ENCODE measurements at regions not wholly inside any gene's neighbourhood (a gene's known extent, or its start where the extent isn't known, plus 50 kb on each side); places are given as distances from the start of the nearest gene placed in this dataset.
"Not testable (repeated sequence)": the region's sequence is repeated elsewhere in the genome, so short reads cannot be mapped to it uniquely, and the experiment has no call there.

- Histone ChIP-seq H3K27ac (ENCODE audit: low read length) (no peak overlapping the region), H3K27me3 (ENCODE audit: low read depth, low read length) (peaks cover 36% of the 10 kb centered on the region), H2AFZ (ENCODE audit: low read depth, low read length) (no peak overlapping the region), H3K9me3 (ENCODE audit: insufficient read depth, low read length) (no peaks in the 10 kb centered on the region), H4K20me1 (ENCODE audit: insufficient read depth, low read length) (no peaks in the 10 kb centered on the region), H3K79me2 (ENCODE audit: low read length) (no peaks in the 10 kb centered on the region), H3K36me3 (replicated peaks; ENCODE audit: low read depth, low read length) (no peaks in the 10 kb centered on the region), H3K9ac (ENCODE audit: low read length) (no peak overlapping the region), H3K4me1 (ENCODE audit: low read length) (no peaks in the 10 kb centered on the region), H3K4me3 (ENCODE audit: low read length) (no peak overlapping the region), H3K4me2 (ENCODE audit: low read length) (no peak overlapping the region)
- no peak for TF ChIP-seq CTCF (IDR thresholded peaks at IDR 0.05; ENCODE audit: low read depth, low read length)
- TF ChIP-seq EZH2phosphoT487 (IDR thresholded peaks at IDR 0.05; ENCODE audit: low read depth), result no peak
Observed at GRCh38 chr20:47980336-47981177, 195.3 kb upstream of the SULF2 start.

GRCh38 chr20:47979361-47980095 is 194.2 kb upstream of the SULF2 start:
- H3K4me1 ChIP-seq (ENCODE audit: low read length); H3K9me3 ChIP-seq (ENCODE audit: insufficient read depth, low read length); H3K4me2 ChIP-seq (ENCODE audit: low read length): not testable (repeated sequence)

GRCh38 chr20:47978428-47979120 is 193.3 kb upstream of the SULF2 start:
- not testable (repeated sequence) for H2AFZ ChIP-seq (ENCODE audit: low read depth, low read length)

More at GRCh38 chr20:47979361-47980095, 194.2 kb upstream of the SULF2 start:
- not testable (repeated sequence) for H3K27ac ChIP-seq (ENCODE audit: low read length); H2AFZ ChIP-seq (ENCODE audit: low read depth, low read length); H3K9ac ChIP-seq (ENCODE audit: low read length); H3K4me3 ChIP-seq (ENCODE audit: low read length); H3K79me2 ChIP-seq (ENCODE audit: low read length); H4K20me1 ChIP-seq (ENCODE audit: insufficient read depth, low read length); H3K36me3 ChIP-seq (replicated peaks; ENCODE audit: low read depth, low read length)
- H3K27me3 ChIP-seq (ENCODE audit: low read depth, low read length), result peaks cover 28% of the 10 kb centered on the region

GRCh38 chr20:47977789-47978252 is 192.5 kb upstream of the SULF2 start:
- not testable (repeated sequence) for H3K4me2 ChIP-seq (ENCODE audit: low read length); H3K9ac ChIP-seq (ENCODE audit: low read length); H3K9me3 ChIP-seq (ENCODE audit: insufficient read depth, low read length); H3K36me3 ChIP-seq (replicated peaks; ENCODE audit: low read depth, low read length); H2AFZ ChIP-seq (ENCODE audit: low read depth, low read length); H3K79me2 ChIP-seq (ENCODE audit: low read length); H3K4me3 ChIP-seq (ENCODE audit: low read length); H3K4me1 ChIP-seq (ENCODE audit: low read length); H4K20me1 ChIP-seq (ENCODE audit: insufficient read depth, low read length); H3K27ac ChIP-seq (ENCODE audit: low read length)
- H3K27me3 ChIP-seq (ENCODE audit: low read depth, low read length), result peaks cover 21% of the 10 kb centered on the region

More at GRCh38 chr20:47978428-47979120, 193.3 kb upstream of the SULF2 start:
- not testable (repeated sequence) for H3K4me1 ChIP-seq (ENCODE audit: low read length); H3K4me3 ChIP-seq (ENCODE audit: low read length); H3K36me3 ChIP-seq (replicated peaks; ENCODE audit: low read depth, low read length); H4K20me1 ChIP-seq (ENCODE audit: insufficient read depth, low read length); H3K9me3 ChIP-seq (ENCODE audit: insufficient read depth, low read length); H3K27ac ChIP-seq (ENCODE audit: low read length); H3K9ac ChIP-seq (ENCODE audit: low read length); H3K4me2 ChIP-seq (ENCODE audit: low read length); H3K79me2 ChIP-seq (ENCODE audit: low read length)
- peaks cover 21% of the 10 kb centered on the region for H3K27me3 ChIP-seq (ENCODE audit: low read depth, low read length)

- not testable (repeated sequence) for H3K79me2 ChIP-seq (ENCODE audit: low read length); H3K36me3 ChIP-seq (replicated peaks; ENCODE audit: low read depth, low read length); H3K4me3 ChIP-seq (ENCODE audit: low read length); H4K20me1 ChIP-seq (ENCODE audit: insufficient read depth, low read length); H3K27ac ChIP-seq (ENCODE audit: low read length); H3K9me3 ChIP-seq (ENCODE audit: insufficient read depth, low read length); H3K9ac ChIP-seq (ENCODE audit: low read length); H3K4me1 ChIP-seq (ENCODE audit: low read length); H3K4me2 ChIP-seq (ENCODE audit: low read length); H2AFZ ChIP-seq (ENCODE audit: low read depth, low read length)
- H3K27me3 ChIP-seq (ENCODE audit: low read depth, low read length), result peaks cover 21% of the 10 kb centered on the region
Observed at GRCh38 chr20:47977017-47977788, 191.9 kb upstream of the SULF2 start.
